GM12892 (cell line): ENCODE measurements at regions not wholly inside any gene's neighbourhood (a gene's known extent, or its start where the extent isn't known, plus 50 kb on each side); places are given as distances from the start of the nearest gene placed in this dataset.

Source experiments
- POLR2A ChIP-seq: IDR thresholded peaks from 2 replicates; pipeline ENCODE4 v1.6.1; 2011; ENCODE audit warnings: low read depth, low read length, control low read depth
- POLR2AphosphoS5 ChIP-seq: IDR thresholded peaks from 2 replicates; pipeline ENCODE4 v1.6.1; 2011; ENCODE audit warnings: low read depth, low read length, control low read depth
- TAF1 ChIP-seq: IDR thresholded peaks from 2 replicates; pipeline ENCODE4 v1.6.1; 2011; ENCODE audit warnings: low read depth, mild to moderate bottlenecking, control low read depth, low read length, borderline replicate concordance

DNA sequence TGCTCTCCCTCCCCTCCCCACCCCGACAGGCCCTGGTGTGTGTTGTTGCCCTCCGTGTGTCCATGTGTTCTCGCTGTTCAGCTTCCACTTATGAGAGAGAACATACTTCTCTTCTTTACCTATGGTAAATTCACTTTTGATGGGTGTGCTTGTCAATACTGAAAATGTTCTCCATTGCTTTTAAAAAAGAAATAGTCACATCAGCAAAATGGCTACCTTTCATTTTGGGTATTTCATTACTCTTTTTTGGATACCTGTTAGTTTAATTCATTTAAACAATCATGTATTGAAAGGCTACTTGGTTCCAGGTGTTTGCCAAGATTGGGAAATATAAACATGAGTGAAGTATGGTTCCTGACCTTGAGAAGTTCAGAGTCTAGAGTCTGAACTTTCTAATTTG, 107.4 kb upstream of the PITX2 start:
- TF ChIP-seq POLR2A (no peak), TAF1 (no peak), POLR2AphosphoS5 (no peak)
